A549 (cell line): ENCODE measurements at regions not wholly inside any gene's neighbourhood (a gene's known extent, or its start where the extent isn't known, plus 50 kb on each side); places are given as distances from the start of the nearest gene placed in this dataset.
A peak's percentile ranks its signal among the peaks of the same experiment; 100 is the strongest.

Experiments
- ATAC-seq, 2 experiments: fragments of 200-7000 bp in 1 of 2; fragments of >200 bp in 1 of 2; cut with Nextera tagmentation in 1 of 2; cut with Tn5 transposase in 1 of 2; 3 replicates each; pipeline versions ENCODE4 v1.8.0 to v1.9.1; 2018 to 2020; ENCODE audit warnings: mild to moderate bottlenecking in 1 of 2, moderate library complexity in 1 of 2
- CTCF ChIA-PET: fragments of 300-600 bp; sonication (Branson Sonifier 250); formaldehyde crosslinking; extraction: SDS; loops from one replicate; lab custom pipeline; 2021; ENCODE audit warnings: antibody characterized with exemption, inconsistent platforms; lab: Yijun Ruan, JAX
- POLR2A ChIA-PET: fragments of 350-600 bp; formaldehyde crosslinking; extraction: SDS; loops from one replicate; lab custom pipeline; 2021; ENCODE audit warnings: antibody characterized with exemption, inconsistent platforms; lab: Yijun Ruan, JAX
- DNase-seq, 2 experiments: peaks; one replicate each; pipeline versions ENCODE4 v3.0.0 to v3.0.0-alpha.2; 2011 to 2016; ENCODE audit warnings: low read depth in 1 of 2, low spot score in 1 of 2
- FAIRE-seq: peaks from 2 replicates; lab custom pipeline; 2011; peaks lifted over from hg19 to GRCh38; lab: Jason Lieb, UNC
- H3K27ac ChIP-seq, 2 experiments: fragments of >200 bp; sonication (Bioruptor Twin); formaldehyde crosslinking; 3 replicates each; pipeline ENCODE4 v1.5.1; 2016 to 2017
- H3K4me1 ChIP-seq: fragments of >200 bp; sonication (Bioruptor Twin); formaldehyde crosslinking; 3 replicates; pipeline ENCODE4 v1.6.1; 2016
- H3K4me2 ChIP-seq: fragments of >200 bp; sonication (Bioruptor Twin); formaldehyde crosslinking; 3 replicates; pipeline ENCODE4 v1.6.1; 2016
- H3K4me3 ChIP-seq: fragments of >200 bp; sonication (Bioruptor Twin); formaldehyde crosslinking; 3 replicates; pipeline ENCODE4 v1.5.1; 2016
- H3K9me3 ChIP-seq: fragments of >200 bp; sonication (Bioruptor Twin); formaldehyde crosslinking; 3 replicates; pipeline ENCODE4 v1.6.1; 2016
- CBX2 ChIP-seq: fragments of 200-600 bp; sonication (generic); IDR thresholded peaks from 2 replicates; pipeline ENCODE4 v1.6.1; 2016; ENCODE audit warnings: low read depth, mild to moderate bottlenecking, borderline replicate concordance
- CBX8 ChIP-seq: fragments of 200-600 bp; sonication (generic); IDR thresholded peaks from 2 replicates; pipeline ENCODE4 v1.6.1; 2016
- EHF ChIP-seq: fragments of 250-450 bp; sonication (Bioruptor Pico); IDR thresholded peaks from 2 replicates; pipeline ENCODE4 v1.5.0; 2020; ENCODE audit warnings: mild to moderate bottlenecking
- FOSB ChIP-seq: fragments of 250-450 bp; sonication (Bioruptor Pico); IDR thresholded peaks from 2 replicates; pipeline ENCODE4 v1.5.0; 2020; ENCODE audit warnings: mild to moderate bottlenecking, moderate library complexity
- HOXA7 ChIP-seq: fragments of 250-450 bp; sonication (Bioruptor Pico); IDR thresholded peaks from 2 replicates; pipeline ENCODE4 v1.5.0; 2020; ENCODE audit warnings: mild to moderate bottlenecking, moderate library complexity
- KDM1A ChIP-seq: fragments of 200-600 bp; sonication (generic); IDR thresholded peaks from 2 replicates; pipeline ENCODE4 v1.6.1; 2016; ENCODE audit warnings: low read depth, mild to moderate bottlenecking
- MAFK ChIP-seq: fragments of 450-650 bp; IDR thresholded peaks from 2 replicates; pipeline ENCODE4 v1.6.1; 2014; ENCODE audit not compliant: partially characterized antibody
- NPAS2 ChIP-seq: fragments of 250-450 bp; sonication (Bioruptor Pico); IDR thresholded peaks from 2 replicates; pipeline ENCODE4 v1.8.0; 2022; ENCODE audit warnings: mild to moderate bottlenecking, moderate library complexity, borderline replicate concordance
- POLR2AphosphoS2 ChIP-seq: conservative IDR thresholded peaks from 2 replicates; pipeline ENCODE4 v1.6.1; 2012; ENCODE audit warnings: low read length, improper control_type of control experiment, inconsistent platforms
- RCOR1 ChIP-seq: fragments of 150-350 bp; IDR thresholded peaks from 2 replicates; pipeline ENCODE4 v1.6.1; 2014; ENCODE audit warnings: antibody characterized with exemption, low read length, low read depth
- ZSCAN20 ChIP-seq: fragments of 250-450 bp; sonication (Bioruptor Pico); IDR thresholded peaks from 2 replicates; pipeline ENCODE4 v1.8.0; 2022; ENCODE audit warnings: mild to moderate bottlenecking, moderate library complexity
- WGBS: methylation state at CpG from one replicate; pipeline ENCODE4 v1.1.6; 2017; ENCODE audit errors: missing lambda C conversion rate; 5-methylcytosine and 5-hydroxymethylcytosine counted together
- TF ChIP-seq, protein P1 (sequence below): fragments of 450-650 bp; IDR thresholded peaks from 2 replicates; pipeline ENCODE4 v1.6.1; 2014; ENCODE audit warnings: antibody characterized with exemption
- TF ChIP-seq, protein P2 (sequence below): fragments of 250-450 bp; sonication (Bioruptor Pico); IDR thresholded peaks from 2 replicates; pipeline ENCODE4 v1.5.0; 2020; ENCODE audit warnings: low read depth, mild to moderate bottlenecking, moderate library complexity
- TF ChIP-seq, protein P3 (sequence below): fragments of 250-450 bp; sonication (Bioruptor Pico); IDR thresholded peaks from 2 replicates; pipeline ENCODE4 v1.5.0; 2021; ENCODE audit warnings: mild to moderate bottlenecking, moderate library complexity, borderline replicate concordance

DNA sequence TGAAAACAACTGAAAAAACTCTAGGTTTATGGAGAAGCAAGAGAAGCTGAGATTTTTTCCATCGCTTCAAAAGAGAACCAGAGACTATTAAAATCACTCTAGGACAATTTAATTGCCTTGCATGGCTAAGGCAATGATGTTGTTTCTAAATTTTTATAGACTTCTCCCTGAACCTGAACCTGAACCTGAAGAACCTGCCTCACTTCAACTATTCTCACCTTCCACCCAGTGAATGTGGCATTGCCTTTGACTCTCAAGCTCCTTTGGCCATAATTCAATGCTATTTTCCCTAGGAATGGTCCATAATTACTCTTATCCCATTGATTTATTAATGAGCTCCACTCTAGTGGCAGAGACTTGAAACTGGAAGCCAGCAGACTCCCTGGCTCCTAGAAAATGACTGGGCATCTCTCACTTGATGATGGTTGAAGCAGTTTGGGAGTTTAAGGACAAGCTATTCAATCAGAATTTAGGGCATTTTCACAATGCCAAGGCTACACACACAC, 303.8 kb upstream of the UBE2E3 start:
- ATAC-seq (no peak), DNase-seq (no peak), FAIRE-seq (no peak)
- peak overlapping the region; percentile 52 for H3K4me2 ChIP-seq
- POLR2A ChIA-PET, result no interaction called here
- peak overlapping the region in 1 of 2 experiments; percentile 15; a peak in 1 of 6 replicates for H3K27ac ChIP-seq
- WGBS, result 98% methylated on average over 1 of the region's 1 CpG
- H3K4me1 ChIP-seq, result peaks cover 21% of the 10 kb centered on the region
- TF ChIP-seq FOSB (CRISPR knock-in tag) (no peak), EHF (no peak), MAFK (no peak), NPAS2 (no peak), POLR2AphosphoS2 (no peak), HOXA7 (CRISPR knock-in tag) (no peak), KDM1A (no peak)
- H3K9me3 ChIP-seq, result no peaks in the 10 kb centered on the region
- CTCF ChIA-PET, result interaction anchor here (1.3 kb wide), 1 partner anchor 17 kb away, joined by 3 read pairs; no protein-coding TSS in a partner anchor
- H3K4me3 ChIP-seq, result no peak overlapping the region

DNA sequence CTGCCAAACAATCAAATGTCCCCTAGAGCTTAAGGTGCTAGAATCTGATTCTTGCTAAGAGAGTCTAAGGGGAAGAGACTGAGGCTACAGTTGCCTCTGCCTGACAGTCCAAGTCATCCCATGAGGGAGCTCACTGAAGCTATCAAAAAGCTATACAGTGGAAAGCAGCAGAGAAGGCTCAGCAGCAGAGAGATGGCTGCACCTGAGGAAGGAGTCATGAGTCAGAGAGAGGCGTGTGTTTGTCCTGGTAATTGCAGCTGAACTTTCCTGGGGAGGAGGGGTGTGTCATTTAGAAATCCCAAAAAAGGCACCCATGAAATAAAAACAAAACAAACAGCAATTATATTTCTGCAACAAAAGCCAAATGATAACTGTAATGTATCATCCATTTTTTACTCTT, 305.2 kb upstream of the UBE2E3 start:
- Histone ChIP-seq H3K4me1 (peaks cover 21% of the 10 kb centered on the region), H3K9me3 (no peaks in the 10 kb centered on the region), H3K4me2 (no peak overlapping the region), H3K27ac (no peak overlapping the region), H3K4me3 (no peak overlapping the region)
- ChIA-PET CTCF (no interaction called here), POLR2A (no interaction called here)
- peak; percentile 39 to 47; a peak in 1 of 6 replicates for ATAC-seq
- WGBS, result 0% methylated on average over 1 of the region's 1 CpG
- DNase-seq, result no peak
- TF ChIP-seq HOXA7 (CRISPR knock-in tag) (no peak), CBX2 (no peak), CBX8 (no peak)
- TF ChIP-seq, protein P1, sequence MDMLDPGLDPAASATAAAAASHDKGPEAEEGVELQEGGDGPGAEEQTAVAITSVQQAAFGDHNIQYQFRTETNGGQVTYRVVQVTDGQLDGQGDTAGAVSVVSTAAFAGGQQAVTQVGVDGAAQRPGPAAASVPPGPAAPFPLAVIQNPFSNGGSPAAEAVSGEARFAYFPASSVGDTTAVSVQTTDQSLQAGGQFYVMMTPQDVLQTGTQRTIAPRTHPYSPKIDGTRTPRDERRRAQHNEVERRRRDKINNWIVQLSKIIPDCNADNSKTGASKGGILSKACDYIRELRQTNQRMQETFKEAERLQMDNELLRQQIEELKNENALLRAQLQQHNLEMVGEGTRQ, result no peak
- no peak for FAIRE-seq

DNA sequence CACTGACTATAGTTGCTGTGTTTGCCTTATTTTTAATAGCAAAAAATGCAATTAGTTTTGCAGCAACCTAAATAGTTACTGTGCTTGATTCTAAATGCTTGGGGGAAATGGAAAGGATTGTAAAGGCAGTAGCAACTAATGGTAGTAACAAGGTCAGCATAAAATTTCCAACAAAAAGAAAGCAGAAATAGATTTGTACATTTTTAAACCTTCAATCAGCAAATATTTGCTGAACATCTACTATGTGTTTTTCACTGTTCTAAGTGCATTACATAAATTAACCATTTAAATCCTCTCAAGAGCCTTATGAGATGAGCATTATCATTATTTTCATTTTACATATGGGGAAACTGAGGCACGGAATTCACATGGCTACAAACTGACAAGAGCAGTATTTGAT, 308.0 kb upstream of the UBE2E3 start:
- FAIRE-seq (no peak), DNase-seq (no peak), ATAC-seq (no peak)
- peak; percentile 40 for TF ChIP-seq MAFK
- TF ChIP-seq CBX2, result no peak
- TF ChIP-seq, protein P2, sequence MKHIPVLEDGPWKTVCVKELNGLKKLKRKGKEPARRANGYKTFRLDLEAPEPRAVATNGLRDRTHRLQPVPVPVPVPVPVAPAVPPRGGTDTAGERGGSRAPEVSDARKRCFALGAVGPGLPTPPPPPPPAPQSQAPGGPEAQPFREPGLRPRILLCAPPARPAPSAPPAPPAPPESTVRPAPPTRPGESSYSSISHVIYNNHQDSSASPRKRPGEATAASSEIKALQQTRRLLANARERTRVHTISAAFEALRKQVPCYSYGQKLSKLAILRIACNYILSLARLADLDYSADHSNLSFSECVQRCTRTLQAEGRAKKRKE, result no peak
- no peak overlapping the region for H3K27ac ChIP-seq
- no peaks in the 10 kb centered on the region for H3K9me3 ChIP-seq
- CTCF ChIA-PET, result no interaction called here
- peaks cover 13% of the 10 kb centered on the region for H3K4me1 ChIP-seq
- POLR2A ChIA-PET, result no interaction called here
- H3K4me2 ChIP-seq, result no peak overlapping the region
- no peak overlapping the region for H3K4me3 ChIP-seq
- 6% methylated on average over 1 of the region's 1 CpG for WGBS

DNA sequence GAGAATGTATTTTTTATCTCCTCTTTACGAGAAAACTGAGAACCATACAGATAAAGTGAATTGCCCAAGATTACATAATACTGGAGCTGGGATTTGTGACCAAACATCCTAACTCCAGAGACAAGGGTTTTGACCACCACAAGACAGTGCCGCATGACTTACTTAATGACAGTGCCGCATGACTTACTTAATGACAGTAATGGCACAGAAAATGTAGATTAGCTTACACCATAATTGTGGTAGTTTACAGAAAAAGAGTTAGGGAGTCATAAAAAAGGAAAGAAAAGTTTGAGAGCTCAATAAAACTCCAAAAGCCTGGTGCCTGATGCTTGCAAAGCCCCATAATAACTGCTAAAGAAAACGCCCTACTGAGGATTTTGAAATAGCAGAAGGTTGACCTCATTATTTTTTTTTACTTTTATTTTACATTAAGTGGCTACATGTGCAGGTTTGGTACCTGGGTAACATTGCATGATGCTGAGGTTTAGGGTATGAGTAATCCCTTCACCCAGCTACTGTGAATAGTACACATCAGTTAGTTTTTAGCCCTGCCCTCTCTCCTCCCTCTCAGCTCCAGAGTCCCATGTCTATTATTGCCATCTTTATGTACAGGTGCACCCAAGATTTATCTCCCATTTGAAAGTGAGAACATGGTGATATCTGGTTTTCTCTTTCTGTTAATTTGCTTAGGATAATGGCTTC, 310.0 kb upstream of the UBE2E3 start:
- ATAC-seq, result no peak
- DNase-seq, result no peak
- CTCF ChIA-PET, result no interaction called here
- no peak overlapping the region for H3K4me2 ChIP-seq
- no peak overlapping the region for H3K4me3 ChIP-seq
- TF ChIP-seq, protein P3, sequence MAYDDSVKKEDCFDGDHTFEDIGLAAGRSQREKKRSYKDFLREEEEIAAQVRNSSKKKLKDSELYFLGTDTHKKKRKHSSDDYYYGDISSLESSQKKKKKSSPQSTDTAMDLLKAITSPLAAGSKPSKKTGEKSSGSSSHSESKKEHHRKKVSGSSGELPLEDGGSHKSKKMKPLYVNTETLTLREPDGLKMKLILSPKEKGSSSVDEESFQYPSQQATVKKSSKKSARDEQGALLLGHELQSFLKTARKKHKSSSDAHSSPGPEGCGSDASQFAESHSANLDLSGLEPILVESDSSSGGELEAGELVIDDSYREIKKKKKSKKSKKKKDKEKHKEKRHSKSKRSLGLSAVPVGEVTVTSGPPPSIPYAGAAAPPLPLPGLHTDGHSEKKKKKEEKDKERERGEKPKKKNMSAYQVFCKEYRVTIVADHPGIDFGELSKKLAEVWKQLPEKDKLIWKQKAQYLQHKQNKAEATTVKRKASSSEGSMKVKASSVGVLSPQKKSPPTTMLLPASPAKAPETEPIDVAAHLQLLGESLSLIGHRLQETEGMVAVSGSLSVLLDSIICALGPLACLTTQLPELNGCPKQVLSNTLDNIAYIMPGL, result no peak
- no peak for TF ChIP-seq RCOR1
- no peak for TF ChIP-seq ZSCAN20 (CRISPR knock-in tag)
- 72% methylated on average over 4 of the region's 4 CpGs for WGBS
- no peak overlapping the region for H3K27ac ChIP-seq
- POLR2A ChIA-PET, result no interaction called here
- no peak for FAIRE-seq
- H3K9me3 ChIP-seq, result no peaks in the 10 kb centered on the region
- H3K4me1 ChIP-seq, result 0 out of 3 replicates have a peak, but pooled peaks cover 5% of the 10 kb centered on the region
